Activated CD8-positive, alpha-beta memory T cell treated with anti-CD3 and anti-CD28 coated beads, Interleukin-2, amount 50 U/mL, for 48 hours (primary cell): ENCODE measurements at regions not wholly inside any gene's neighbourhood (a gene's known extent, or its start where the extent isn't known, plus 50 kb on each side); places are given as distances from the start of the nearest gene placed in this dataset.

Experiments
- DNase-seq: peaks from one replicate; pipeline ENCODE4 v3.0.0-alpha.2; 2020

DNA sequence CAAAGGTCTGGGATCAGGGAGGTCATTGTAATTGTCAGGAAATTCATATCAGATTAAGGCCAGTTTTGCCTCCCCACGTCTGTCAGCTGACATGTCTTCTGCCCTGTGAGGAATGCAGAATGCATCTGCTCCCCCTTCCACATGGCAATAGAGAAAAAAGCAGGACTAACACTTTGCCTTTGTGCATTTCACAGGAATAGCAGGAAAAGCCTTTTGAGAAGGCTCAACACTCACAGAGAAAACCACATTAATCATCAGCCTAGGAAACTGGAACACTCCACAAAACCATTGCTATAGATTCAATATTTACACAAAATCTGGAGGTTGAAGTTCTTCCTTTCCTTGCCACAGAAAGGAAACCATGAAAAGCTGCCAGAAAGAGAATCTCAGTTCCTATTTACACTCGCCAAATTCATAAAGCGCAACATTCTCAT lies 165.2 kb upstream of the HES1 start:
- no peak for DNase-seq

GRCh38 chr3:193971261-193971751 lies 164.6 kb upstream of the HES1 start:
- DNase-seq: no peak

- DNase-seq: no peak
Observed at GRCh38 chr3:193971966-193972365, 164.0 kb upstream of the HES1 start.

- DNase-seq: no peak
Observed at GRCh38 chr3:193972832-193973231, 163.1 kb upstream of the HES1 start.

- DNase-seq: no peak
Observed at GRCh38 chr3:193974191-193974652, 161.7 kb upstream of the HES1 start.

DNA sequence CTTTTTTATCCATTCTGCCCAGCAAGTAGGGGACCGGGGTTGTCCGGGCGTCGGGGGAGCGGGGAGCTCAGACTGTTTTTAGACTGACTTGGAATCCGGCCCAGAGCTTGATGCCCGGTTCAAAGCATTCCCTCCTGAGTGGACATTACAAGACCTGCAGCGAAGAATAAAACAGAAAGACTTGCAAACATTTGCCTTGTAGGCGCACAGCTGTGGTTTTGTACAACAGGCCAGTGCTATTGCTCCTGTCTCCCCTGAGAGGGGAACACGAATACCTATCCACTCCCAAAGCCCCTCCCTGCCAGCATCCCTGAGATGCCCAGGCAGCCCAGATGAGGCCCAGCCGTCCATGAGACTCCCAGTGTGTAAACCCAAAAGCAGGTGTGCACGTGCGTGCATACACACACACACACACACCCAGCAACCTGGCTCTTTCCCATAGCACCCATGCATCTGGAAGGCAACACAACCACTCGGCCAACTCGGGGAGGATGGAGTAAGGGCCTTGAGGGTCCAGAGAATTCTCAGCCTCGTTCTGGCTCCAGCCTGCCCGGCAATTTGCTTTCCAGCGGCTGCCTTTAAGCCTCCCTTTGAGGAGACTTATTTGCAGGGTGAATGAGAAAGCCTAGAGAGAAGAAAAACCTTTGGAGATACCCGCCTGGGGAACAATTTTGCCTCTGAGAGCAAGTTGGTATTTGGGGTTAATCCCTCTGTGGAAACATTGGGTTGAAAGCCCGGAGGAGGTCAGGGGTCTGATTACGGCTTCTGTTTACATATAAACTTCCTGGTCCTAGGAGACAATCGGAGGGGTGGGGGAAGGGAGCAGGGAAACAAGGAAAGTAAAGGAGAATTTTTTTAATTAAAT lies 161.0 kb upstream of the HES1 start:
- no peak for DNase-seq

GRCh38 chr3:193977622-193978021 lies 158.3 kb upstream of the HES1 start:
- no peak for DNase-seq

- no peak for DNase-seq
Observed at GRCh38 chr3:193978030-193978429, 157.9 kb upstream of the HES1 start.

DNA sequence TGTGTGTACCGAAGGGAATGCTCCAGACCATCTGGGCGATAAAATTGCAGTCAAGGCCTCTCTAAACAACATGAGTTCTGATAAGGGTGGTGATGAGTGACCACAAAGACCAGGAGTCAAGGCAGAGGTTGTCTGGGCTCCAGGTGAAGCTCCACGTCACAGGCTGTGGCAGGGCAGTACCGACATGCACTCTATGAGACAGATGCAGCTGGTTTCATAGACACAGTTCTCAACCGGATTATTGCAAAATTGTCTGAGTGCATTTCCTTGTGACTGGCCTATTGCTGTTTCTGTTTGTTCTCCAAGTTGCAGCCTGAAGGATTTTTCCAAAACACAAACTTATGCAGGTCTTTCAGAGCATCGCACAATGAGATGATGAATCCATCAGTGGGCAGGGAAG lies 157.5 kb upstream of the HES1 start:
- DNase-seq: no peak

DNA sequence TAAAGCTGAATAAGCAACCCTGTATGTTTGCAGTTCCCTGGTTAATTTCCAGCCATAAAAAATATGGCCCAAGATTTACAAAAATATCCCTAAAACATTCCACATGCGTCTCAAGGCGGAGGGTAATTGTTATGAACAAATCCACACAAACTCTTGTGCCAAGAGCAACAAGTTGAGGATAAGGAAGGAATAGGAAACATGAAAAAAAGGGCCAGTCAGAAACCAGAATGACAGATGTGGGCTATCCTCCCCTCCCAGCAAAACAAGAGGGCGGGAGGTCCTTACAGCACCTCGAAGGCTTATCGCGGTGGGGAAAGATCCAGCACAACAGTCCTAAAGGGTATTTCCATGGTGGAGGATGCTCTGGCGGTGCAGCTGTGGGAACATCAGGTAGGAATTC lies 155.6 kb upstream of the HES1 start:
- DNase-seq: no peak

GRCh38 chr3:193980905-193981304 lies 155.0 kb upstream of the HES1 start:
- DNase-seq: no peak

- no peak for DNase-seq
Observed at GRCh38 chr3:193981504-193981903, 154.4 kb upstream of the HES1 start.

GRCh38 chr3:193982258-193982659 lies 153.7 kb upstream of the HES1 start:
- DNase-seq: no peak

DNA sequence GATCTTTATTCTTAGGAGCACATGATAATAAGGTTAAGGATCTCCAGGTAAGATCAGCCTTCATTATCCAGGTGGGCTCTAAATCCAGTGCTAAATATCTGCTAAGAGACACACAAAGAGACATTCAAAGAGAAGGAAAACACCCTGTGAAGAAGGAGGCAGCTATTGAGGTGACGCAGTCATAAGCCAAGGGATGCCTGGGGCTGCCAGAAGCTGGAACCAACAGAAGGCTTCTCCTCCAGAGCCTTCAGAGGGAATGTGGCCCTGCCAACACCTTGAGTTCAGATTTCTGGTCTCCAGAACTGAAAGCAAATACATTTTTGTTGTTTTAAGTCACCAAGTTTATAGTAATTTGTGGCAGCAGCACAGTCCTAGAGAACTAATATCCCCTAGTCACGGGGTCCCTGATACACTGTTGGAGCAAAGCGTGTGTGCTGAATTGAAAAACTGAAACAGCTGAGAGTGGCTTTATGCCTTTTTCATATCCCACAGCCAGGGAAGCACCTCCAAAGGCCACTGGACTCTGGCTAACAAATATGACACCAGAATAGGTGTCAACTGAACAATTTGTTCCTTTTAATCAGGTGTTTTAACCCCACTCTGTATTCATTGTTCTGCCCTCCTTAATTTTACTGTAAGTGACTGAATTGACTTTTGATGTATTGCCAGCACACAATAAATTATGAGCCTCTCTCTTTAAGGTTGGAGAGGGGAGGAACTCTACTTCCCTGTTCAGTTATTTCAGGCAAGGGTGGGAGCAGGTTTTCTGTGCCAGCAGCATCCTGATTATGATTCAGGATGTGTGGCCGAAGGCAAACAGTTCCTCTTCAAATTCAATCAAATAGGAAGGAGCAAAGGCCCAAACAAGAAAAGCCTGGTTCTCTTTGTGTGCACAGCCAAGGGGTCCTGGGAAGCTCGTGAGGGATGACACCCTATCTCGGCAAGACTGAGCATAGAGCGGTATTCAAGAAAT lies 151.8 kb upstream of the HES1 start:
- DNase-seq: no peak

DNA sequence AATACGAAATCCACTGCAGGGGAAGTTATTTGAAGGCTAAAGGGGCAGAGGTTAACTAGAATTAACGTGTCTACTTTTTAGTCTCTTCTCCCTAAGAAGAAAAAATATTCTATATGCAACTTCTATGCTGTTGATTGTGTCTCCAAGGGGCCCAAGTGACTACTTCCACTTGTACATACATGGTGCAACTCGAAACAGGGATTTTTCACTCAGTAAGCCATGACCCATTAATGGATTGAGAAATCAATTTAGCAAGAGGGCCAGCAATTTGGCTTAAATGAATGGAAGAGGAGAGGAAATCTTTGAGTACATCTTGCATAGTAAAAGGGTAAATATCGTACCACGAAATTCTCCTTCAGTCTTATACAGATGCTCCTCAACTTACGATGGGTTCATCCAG lies 151.1 kb upstream of the HES1 start:
- no peak for DNase-seq

DNA sequence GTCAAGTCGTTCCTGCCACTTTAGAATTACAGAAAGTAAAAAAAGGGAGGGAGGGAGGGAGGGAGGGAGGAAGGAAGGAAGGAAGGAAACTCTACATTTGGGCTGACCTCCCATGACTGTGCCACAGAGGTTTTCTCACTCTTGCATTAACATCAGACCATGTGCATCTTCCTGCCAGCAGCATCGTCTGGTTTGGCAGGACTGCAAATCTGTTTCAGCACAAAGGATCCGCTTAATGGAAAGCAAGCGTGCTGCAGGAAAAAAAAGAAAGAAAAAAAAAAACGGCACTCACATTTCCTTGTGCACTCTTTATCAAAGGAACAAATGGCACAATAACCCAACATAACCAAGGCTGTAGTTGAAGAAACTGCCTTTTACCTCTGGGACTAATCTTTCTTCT lies 148.8 kb upstream of the HES1 start:
- no peak for DNase-seq

- no peak for DNase-seq
Observed at GRCh38 chr3:193989186-193989585, 146.8 kb upstream of the HES1 start.

GRCh38 chr3:193991666-193992424 lies 144.1 kb upstream of the HES1 start:
- no peak for DNase-seq

DNA sequence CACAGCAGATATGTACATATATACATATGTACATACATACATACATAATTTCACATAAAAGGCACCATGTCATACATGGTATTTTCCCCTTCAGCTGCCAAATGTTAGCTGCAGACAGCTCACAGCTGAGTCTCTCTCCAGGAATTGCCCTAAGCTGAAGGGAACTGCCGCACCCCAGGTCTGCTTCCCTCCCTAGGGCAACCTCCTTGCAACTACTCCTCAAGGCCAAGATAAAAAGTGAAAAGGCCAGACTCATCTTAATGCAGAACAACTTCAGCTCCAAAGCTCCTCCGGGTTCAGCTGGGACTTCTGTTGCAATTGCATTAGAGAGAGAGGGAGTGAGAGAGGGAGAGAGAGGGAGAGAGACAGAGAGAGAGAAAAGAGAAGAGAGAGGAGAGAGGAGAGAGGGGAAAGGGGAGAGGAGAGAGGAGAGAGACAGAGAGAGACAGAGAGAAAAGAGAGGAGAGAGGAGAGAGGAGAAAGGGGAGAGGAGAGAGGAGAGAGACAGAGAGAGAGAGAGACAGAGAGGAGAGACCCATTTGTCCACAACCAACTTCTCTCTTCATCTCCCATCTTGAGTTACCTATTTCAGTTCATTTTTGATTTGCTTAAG lies 143.4 kb upstream of the HES1 start:
- no peak for DNase-seq

DNA sequence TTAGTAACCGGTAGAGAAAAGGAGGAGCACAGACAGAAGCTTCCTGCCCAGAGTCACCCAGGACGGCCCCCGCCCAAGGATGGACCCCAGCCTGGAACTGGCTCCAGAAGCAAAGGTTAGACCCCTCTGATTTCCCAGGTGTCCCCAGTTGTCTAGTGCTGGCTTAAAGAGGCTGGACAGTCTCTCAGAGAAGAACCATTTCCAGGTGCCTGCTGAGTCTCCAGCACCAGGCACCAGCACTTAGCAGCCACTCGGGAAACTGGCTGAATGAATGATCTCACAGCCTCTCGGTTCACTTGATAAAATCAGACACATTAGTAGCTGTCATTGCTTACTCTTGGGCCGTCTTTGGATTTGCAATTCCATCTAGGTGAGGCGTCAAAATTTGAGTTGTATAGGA lies 139.7 kb upstream of the HES1 start:
- DNase-seq: no peak

DNA sequence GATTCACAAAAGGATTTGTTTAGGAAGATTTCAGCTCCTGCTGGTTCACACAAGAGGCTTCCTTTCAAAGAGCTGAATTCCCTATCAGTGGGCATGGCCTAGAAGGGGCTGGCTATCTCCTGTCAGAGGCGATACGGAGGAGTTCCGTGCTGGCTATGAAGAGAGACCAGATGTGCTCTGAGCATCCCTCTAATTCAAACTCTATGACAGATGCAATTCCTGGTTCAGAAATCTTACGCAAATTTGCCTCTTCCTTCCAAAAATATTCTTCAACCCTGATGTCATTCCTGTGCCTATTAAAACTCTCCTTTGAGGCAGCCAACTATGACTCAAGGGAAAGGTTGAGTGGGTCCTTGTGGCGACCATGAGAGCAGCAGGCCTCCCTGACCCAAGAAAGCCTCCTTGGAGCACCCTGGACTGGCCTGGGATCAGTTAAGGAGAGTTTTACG lies 139.3 kb upstream of the HES1 start:
- DNase-seq: no peak
